ENCODE measurements at regions not wholly inside any gene's neighbourhood (a gene's known extent, or its start where the extent isn't known, plus 50 kb on each side); places are given as distances from the start of the nearest gene placed in this dataset.

- TF ChIP-seq CTCF (IDR thresholded peaks at IDR 0.05; ENCODE audit: low read length) (no peak), EZH2 (IDR thresholded peaks at IDR 0.05; ENCODE audit: borderline replicate concordance, low read length) (no peak)
These were observed 166.3 kb downstream of the KDR start for GRCh38 chr4:54959131-54959530.
